GM18505 (cell line): ENCODE measurements at regions not wholly inside any gene's neighbourhood (a gene's known extent, or its start where the extent isn't known, plus 50 kb on each side); places are given as distances from the start of the nearest gene placed in this dataset.

ENCODE experiments used
- ATAC-seq: cut with Tn5 transposase; IDR thresholded peaks from one replicate; pipeline ENCODE4 v1.9.1; 2021; ENCODE audit not compliant: unreplicated experiment
- POLR2A ChIP-seq: IDR thresholded peaks from 4 replicates; pipeline ENCODE4 v1.6.1; 2011; ENCODE audit warnings: borderline replicate concordance; ENCODE audit not compliant: insufficient read depth, insufficient read length; ENCODE audit errors: extremely low read depth

- no peak for TF ChIP-seq POLR2A
- ATAC-seq = no peak
Observed at GRCh38 chr20:40774252-40774651, 85.2 kb upstream of the MAFB start.

- no peak for TF ChIP-seq POLR2A
Observed at GRCh38 chr20:40775561-40776146, 86.6 kb upstream of the MAFB start.

DNA sequence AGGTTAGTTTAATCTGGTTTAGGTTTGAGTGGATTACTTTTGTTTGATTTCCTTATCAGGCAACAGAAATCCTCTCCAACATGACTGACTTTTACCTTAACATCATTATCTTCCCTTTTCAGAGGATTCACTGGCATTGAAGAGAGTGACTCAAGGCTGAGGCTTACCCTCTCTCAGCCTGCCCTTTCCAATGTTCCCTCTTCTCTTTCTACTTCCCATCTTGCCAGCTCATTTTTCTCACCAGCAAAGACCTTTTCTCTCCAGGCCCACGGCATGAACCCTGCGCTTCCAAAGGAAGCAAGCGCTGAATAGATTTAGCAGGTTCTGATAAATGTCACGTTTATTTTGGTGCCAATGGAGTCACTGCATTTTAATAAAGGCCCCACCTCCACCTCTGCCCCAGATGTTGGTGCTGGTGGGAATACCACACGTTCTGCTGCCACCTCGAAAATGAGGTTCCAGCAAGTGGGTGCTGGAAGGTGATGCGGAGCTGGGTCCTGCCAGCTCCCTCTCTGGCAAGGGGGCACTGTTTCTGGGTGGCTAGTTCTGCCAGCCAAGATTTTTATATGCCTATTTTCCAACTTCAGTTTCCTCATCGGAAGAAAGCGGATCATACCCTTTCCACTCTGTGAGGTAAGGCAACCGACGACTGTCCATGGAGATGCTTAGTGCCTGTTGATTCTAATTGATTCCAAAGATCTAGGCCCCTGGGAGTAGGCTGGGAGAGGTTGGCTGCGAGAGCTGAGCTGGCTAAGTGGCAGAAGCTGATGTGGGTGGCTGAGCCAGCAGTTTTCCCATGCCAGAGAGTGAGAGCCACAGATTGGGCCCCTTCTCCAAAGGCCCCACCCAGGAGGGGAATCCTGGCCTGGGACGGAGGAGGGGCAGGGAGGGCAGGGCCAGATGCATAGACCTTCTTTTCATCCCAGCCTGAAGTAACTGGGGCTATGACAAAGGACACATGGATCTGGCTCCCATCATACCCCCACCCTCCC is 87.7 kb upstream of the MAFB start:
- no peak for TF ChIP-seq POLR2A
- ATAC-seq = no peak

More at GRCh38 chr20:40775561-40776146, 86.6 kb upstream of the MAFB start:
- ATAC-seq = no peak

GRCh38 chr20:40777653-40778052 is 88.6 kb upstream of the MAFB start:
- no peak for ATAC-seq
- no peak for TF ChIP-seq POLR2A

DNA sequence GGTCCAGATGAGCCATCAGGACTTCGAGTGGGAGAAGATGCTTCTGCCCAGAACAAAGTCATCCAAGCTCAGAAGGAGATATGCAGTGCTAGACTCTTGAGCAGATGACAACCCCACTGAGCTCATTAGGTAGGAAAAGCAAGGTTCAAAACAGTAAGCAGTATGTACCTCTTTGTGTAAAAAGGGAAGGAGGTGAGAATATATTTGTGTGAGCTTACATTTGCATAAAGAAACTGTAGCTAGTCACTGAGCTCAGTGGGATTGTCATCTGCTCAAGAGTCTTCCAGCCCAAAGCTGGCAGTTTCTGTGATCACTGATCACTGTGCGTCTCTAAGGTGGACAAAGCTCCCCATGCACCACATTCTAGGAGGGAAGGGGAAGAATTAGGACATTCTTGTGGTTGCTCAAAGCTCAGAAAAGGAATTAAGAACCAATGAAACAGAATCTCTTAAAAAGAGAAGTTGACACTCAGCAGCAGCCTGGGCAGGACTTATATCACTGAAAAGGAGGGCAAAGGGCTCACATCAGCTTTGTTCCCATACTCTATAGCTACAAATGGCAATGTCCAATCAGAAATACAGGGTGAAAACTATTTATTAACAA is 90.0 kb upstream of the MAFB start:
- no peak for ATAC-seq
- no peak for TF ChIP-seq POLR2A

- no peak for TF ChIP-seq POLR2A
Observed at GRCh38 chr20:40781327-40782042, 92.4 kb upstream of the MAFB start.

DNA sequence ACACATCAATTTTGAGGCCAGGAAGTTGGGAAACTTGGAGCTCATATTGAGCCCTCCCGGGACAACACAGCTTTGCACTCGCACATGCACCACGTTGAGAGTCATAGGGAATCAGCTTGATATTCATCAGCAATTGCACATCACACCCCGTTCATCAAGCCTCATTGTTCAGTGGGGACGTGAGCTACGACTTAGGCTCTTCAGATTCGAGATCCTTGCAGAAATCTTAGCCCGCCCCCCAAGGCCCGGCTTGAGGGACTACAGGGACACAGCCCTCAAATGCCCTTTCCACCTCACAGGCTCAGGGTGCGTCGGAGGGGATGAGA is 93.0 kb upstream of the MAFB start:
- no peak for TF ChIP-seq POLR2A
- no peak for ATAC-seq

More at GRCh38 chr20:40781327-40782042, 92.4 kb upstream of the MAFB start:
- no peak for ATAC-seq

- no peak for TF ChIP-seq POLR2A
- ATAC-seq = no peak
Observed at GRCh38 chr20:40785346-40785745, 96.3 kb upstream of the MAFB start.

- no peak for ATAC-seq
- TF ChIP-seq POLR2A = no peak
Observed at GRCh38 chr20:40786336-40786735, 97.3 kb upstream of the MAFB start.

DNA sequence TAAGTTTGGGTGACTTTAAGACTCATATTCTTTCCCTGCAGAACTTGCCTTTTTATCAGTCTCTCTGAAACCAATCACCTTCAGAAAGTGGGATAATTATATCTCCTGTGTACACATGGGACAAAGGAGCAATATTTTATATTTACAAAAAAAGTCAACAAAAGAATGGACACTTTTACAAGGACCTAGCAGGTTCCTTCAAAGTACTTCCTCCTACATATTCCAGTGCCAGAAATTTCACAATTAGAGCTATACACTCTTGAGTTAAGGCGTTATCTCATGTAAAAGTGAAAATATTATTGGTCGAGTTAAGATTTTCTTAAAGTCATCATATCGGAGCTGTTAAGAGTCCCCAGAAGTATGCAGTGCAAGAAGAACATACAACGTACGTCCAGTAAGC is 98.9 kb upstream of the MAFB start:
- no peak for ATAC-seq
- no peak for TF ChIP-seq POLR2A

DNA sequence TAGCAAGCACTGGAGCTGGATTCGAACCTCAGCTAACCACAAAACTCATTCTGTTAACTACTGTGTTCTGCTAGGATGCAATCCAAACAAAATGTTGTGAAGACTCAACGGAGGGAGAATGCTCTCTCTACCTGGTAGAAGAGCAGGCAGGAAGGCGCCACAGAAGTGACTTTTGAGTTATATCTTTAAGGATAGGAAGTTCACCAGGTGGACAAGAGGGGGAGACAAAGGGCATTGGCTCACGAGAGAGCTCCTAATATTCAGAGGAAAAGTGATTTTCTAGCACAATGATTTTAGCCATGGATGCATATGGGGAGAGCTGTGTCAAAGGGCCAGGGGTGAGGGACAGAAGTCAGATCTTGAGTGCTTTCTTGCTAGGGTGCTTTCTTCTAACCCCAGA is 108.4 kb upstream of the MAFB start:
- no peak for TF ChIP-seq POLR2A

DNA sequence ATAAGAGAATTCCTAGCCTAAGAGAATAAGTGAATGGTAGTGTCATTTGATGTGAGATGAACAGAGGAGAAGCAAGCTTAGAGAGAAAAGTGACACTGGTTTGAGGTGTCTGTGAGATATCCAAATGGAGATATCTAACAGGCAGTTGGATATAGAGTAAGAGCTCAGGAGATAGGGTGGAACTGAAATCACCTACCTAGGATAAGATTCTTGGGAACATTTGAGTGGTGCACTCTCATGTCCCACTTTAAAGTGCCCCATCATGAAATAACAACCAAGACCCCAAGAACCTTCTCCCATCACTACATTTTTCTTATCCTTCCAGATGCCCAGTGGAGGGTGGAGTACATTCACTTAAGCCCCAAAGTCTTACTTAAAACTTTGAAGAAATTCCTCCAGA is 109.0 kb upstream of the MAFB start:
- ATAC-seq = no peak
- TF ChIP-seq POLR2A = no peak

More for the DNA sequence above, 108.4 kb upstream of the MAFB start:
- ATAC-seq = no peak

DNA sequence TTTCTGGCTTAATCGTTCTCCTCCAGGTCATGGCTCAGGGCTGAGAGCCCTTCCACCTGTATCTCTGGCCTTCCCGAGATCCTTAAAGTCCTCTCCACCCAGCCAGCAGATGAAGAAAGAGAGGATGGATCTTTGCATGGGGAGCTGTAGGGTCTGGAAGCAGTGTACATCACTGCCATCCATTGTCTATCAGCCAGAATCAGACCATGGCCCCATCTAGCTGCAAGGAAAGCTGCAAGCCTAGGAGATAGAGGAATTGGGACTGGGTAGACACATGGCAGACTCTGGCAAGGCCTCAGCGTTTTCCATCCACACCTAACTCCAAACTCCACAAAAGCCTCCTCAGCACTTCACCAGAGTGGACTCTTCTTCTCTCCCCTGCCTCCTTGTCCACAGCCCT is 113.8 kb upstream of the MAFB start:
- TF ChIP-seq POLR2A = no peak
- ATAC-seq = no peak
